Hepatocyte (in vitro differentiated cells): ENCODE measurements at regions not wholly inside any gene's neighbourhood (a gene's known extent, or its start where the extent isn't known, plus 50 kb on each side); places are given as distances from the start of the nearest gene placed in this dataset.

Source experiments
- DNase-seq: peaks from one replicate; pipeline ENCODE4 v3.0.0-alpha.2; 2016; ENCODE audit warnings: low spot score
- H2AFZ ChIP-seq: fragments of 200-600 bp; sonication (generic); 2 replicates; pipeline ENCODE4 v1.6.0; 2016; ENCODE audit warnings: antibody characterized with exemption, mild to moderate bottlenecking
- H3K27ac ChIP-seq: fragments of 200-600 bp; sonication (generic); 2 replicates; pipeline ENCODE4 v1.5.1; 2016; ENCODE audit warnings: mild to moderate bottlenecking
- H3K27me3 ChIP-seq: fragments of 200-600 bp; sonication (generic); 2 replicates; pipeline ENCODE4 v1.6.1; 2016
- H3K36me3 ChIP-seq: fragments of 200-600 bp; sonication (generic); replicated peaks from 2 replicates; pipeline ENCODE4 v1.5.1; 2016; ENCODE audit warnings: low read depth; ENCODE audit not compliant: insufficient read depth
- H3K4me1 ChIP-seq: fragments of 200-600 bp; sonication (generic); 2 replicates; pipeline ENCODE4 v1.5.1; 2016; ENCODE audit warnings: mild to moderate bottlenecking, moderate library complexity; ENCODE audit not compliant: insufficient read depth
- H3K4me2 ChIP-seq: fragments of 200-600 bp; sonication (generic); 2 replicates; pipeline ENCODE4 v1.6.0; 2016
- H3K4me3 ChIP-seq: fragments of 200-600 bp; sonication (generic); 2 replicates; pipeline ENCODE4 v1.5.1; 2016; ENCODE audit warnings: mild to moderate bottlenecking
- H3K79me2 ChIP-seq: fragments of 200-600 bp; sonication (generic); 2 replicates; pipeline ENCODE4 v1.6.0; 2017; ENCODE audit warnings: mild to moderate bottlenecking
- H3K9me2 ChIP-seq: fragments of 200-600 bp; sonication (generic); replicated peaks from 2 replicates; pipeline ENCODE4 v1.6.0; 2017; ENCODE audit warnings: mild to moderate bottlenecking; ENCODE audit not compliant: insufficient read depth
- H3K9me3 ChIP-seq: fragments of 200-600 bp; sonication (generic); 2 replicates; pipeline ENCODE4 v1.5.1; 2016; ENCODE audit warnings: low read depth, mild to moderate bottlenecking
- H4K20me1 ChIP-seq: fragments of 200-600 bp; sonication (generic); 2 replicates; pipeline ENCODE4 v1.6.0; 2016; ENCODE audit warnings: mild to moderate bottlenecking; ENCODE audit not compliant: insufficient read depth, poor library complexity, severe bottlenecking
- CTCF ChIP-seq: fragments of 200-600 bp; sonication (generic); IDR thresholded peaks from 2 replicates; pipeline ENCODE4 v1.5.1; 2016; ENCODE audit warnings: antibody characterized with exemption, mild to moderate bottlenecking; ENCODE audit not compliant: poor library complexity
- EZH2 ChIP-seq: fragments of 200-600 bp; sonication (generic); IDR thresholded peaks from 2 replicates; pipeline ENCODE4 v1.6.1; 2016; ENCODE audit warnings: antibody characterized with exemption, mild to moderate bottlenecking, borderline replicate concordance
- EZH2phosphoT487 ChIP-seq: fragments of 200-600 bp; sonication (generic); IDR thresholded peaks from one replicate; pipeline ENCODE4 v1.6.1; 2018; ENCODE audit warnings: antibody characterized with exemption, mild to moderate bottlenecking, low read depth, moderate library complexity; ENCODE audit not compliant: unreplicated experiment, severe bottlenecking
- WGBS: methylation state at CpG from one replicate; pipeline ENCODE4 v1.1.6; 2016; ENCODE audit warnings: low lambda C conversion rate; ENCODE audit errors: missing lambda C conversion rate; 5-methylcytosine and 5-hydroxymethylcytosine counted together

GRCh38 chr3:180362081-180362480, 239.9 kb upstream of the TTC14 start:
- no peak overlapping the region for H3K4me3 ChIP-seq
- no peak for DNase-seq
- no peaks in the 10 kb centered on the region for H3K9me3 ChIP-seq
- no peak overlapping the region for H3K27ac ChIP-seq
- H4K20me1 ChIP-seq: no peaks in the 10 kb centered on the region
- H3K4me1 ChIP-seq: no peaks in the 10 kb centered on the region
- no peaks in the 10 kb centered on the region for H3K79me2 ChIP-seq
- H3K4me2 ChIP-seq: no peak overlapping the region
- no peak overlapping the region for H2AFZ ChIP-seq
- TF ChIP-seq EZH2phosphoT487 (no peak), CTCF (no peak), EZH2 (no peak)
- no peaks in the 10 kb centered on the region for H3K36me3 ChIP-seq
- H3K27me3 ChIP-seq: no peaks in the 10 kb centered on the region
- H3K9me2 ChIP-seq: no peaks in the 10 kb centered on the region

- Histone ChIP-seq H2AFZ (no peak overlapping the region), H3K27me3 (no peaks in the 10 kb centered on the region), H3K79me2 (no peaks in the 10 kb centered on the region), H3K27ac (no peak overlapping the region), H3K36me3 (no peaks in the 10 kb centered on the region), H3K4me1 (no peaks in the 10 kb centered on the region), H3K4me3 (no peak overlapping the region), H3K4me2 (no peak overlapping the region), H3K9me2 (no peaks in the 10 kb centered on the region), H4K20me1 (no peaks in the 10 kb centered on the region), H3K9me3 (no peaks in the 10 kb centered on the region)
- no peak for DNase-seq
- no peak for TF ChIP-seq CTCF
- TF ChIP-seq EZH2: no peak
- TF ChIP-seq EZH2phosphoT487: no peak
- WGBS: 76% methylated on average over 3 of the region's 3 CpGs
Observed at GRCh38 chr3:180375831-180376230, 226.1 kb upstream of the TTC14 start.

GRCh38 chr3:180378496-180378895, 223.5 kb upstream of the TTC14 start:
- no peaks in the 10 kb centered on the region for H3K4me1 ChIP-seq
- no peak overlapping the region for H3K4me3 ChIP-seq
- H3K27ac ChIP-seq: no peak overlapping the region
- H2AFZ ChIP-seq: no peak overlapping the region
- no peak for DNase-seq
- no peak for TF ChIP-seq EZH2
- no peak for TF ChIP-seq EZH2phosphoT487
- TF ChIP-seq CTCF: no peak
- H4K20me1 ChIP-seq: no peaks in the 10 kb centered on the region
- H3K36me3 ChIP-seq: no peaks in the 10 kb centered on the region
- no peaks in the 10 kb centered on the region for H3K27me3 ChIP-seq
- H3K4me2 ChIP-seq: no peak overlapping the region
- no peaks in the 10 kb centered on the region for H3K79me2 ChIP-seq
- H3K9me2 ChIP-seq: no peaks in the 10 kb centered on the region
- H3K9me3 ChIP-seq: no peaks in the 10 kb centered on the region
- 82% methylated on average over 4 of the region's 4 CpGs for WGBS

- Histone ChIP-seq H4K20me1 (no peaks in the 10 kb centered on the region), H3K27ac (no peak overlapping the region), H3K9me3 (no peaks in the 10 kb centered on the region), H3K9me2 (no peaks in the 10 kb centered on the region), H3K79me2 (no peaks in the 10 kb centered on the region), H3K4me2 (no peak overlapping the region), H3K4me3 (no peak overlapping the region), H3K4me1 (no peaks in the 10 kb centered on the region), H2AFZ (no peak overlapping the region), H3K36me3 (no peaks in the 10 kb centered on the region), H3K27me3 (no peaks in the 10 kb centered on the region)
- TF ChIP-seq EZH2 (no peak), EZH2phosphoT487 (no peak), CTCF (no peak)
- WGBS: 65% methylated on average over 2 of the region's 2 CpGs
- DNase-seq: no peak
Observed at GRCh38 chr3:180382638-180383180, 219.3 kb upstream of the TTC14 start.
